Omental fat pad (tissue), 3 donors: ENCODE measurements at regions not wholly inside any gene's neighbourhood (a gene's known extent, or its start where the extent isn't known, plus 50 kb on each side); places are given as distances from the start of the nearest gene placed in this dataset.
"Not testable (repeated sequence)": the region's sequence is repeated elsewhere in the genome, so short reads cannot be mapped to it uniquely, and the experiment has no call there.

ENCODE experiments used
- ATAC-seq: fragments of 150-250 bp; one replicate; pipeline ENCODE4 v1.9.1; 2016; ENCODE audit warnings: mild to moderate bottlenecking, moderate library complexity; ENCODE audit not compliant: low FRiP score
- DNase-seq: peaks from one replicate; pipeline ENCODE4 v3.0.0-alpha.2; 2019; ENCODE audit warnings: low spot score
- CTCF ChIP-seq, 3 donors: fragments of 450-650 bp; IDR thresholded peaks; one replicate each; pipeline ENCODE4 v1.5.1; 2016 to 2017; ENCODE audit warnings: antibody characterized with exemption in 3 of 3, mild to moderate bottlenecking in 3 of 3, moderate library complexity in 2 of 3

- no peak for TF ChIP-seq CTCF (IDR thresholded peaks at IDR 0.05)
- DNase-seq: no peak
Observed at GRCh38 chr16:29237971-29238370, 168.5 kb downstream of the NPIPB11 start.

GRCh38 chr16:29237495-29237894, 169.0 kb downstream of the NPIPB11 start:
- not testable (repeated sequence) for DNase-seq, ATAC-seq

More at GRCh38 chr16:29237971-29238370, 168.5 kb downstream of the NPIPB11 start:
- ATAC-seq: no peak

GRCh38 chr16:29237023-29237422, 169.5 kb downstream of the NPIPB11 start:
- DNase-seq, ATAC-seq: not testable (repeated sequence)

- not testable (repeated sequence) for ATAC-seq, DNase-seq
Observed at GRCh38 chr16:29235836-29236370, 170.6 kb downstream of the NPIPB11 start.

GRCh38 chr16:29234536-29235275, 171.8 kb downstream of the NPIPB11 start:
- not testable (repeated sequence) for DNase-seq, ATAC-seq

- not testable (repeated sequence) for DNase-seq, ATAC-seq
Observed at GRCh38 chr16:29233705-29234404, 172.7 kb downstream of the NPIPB11 start.

- DNase-seq (no peak), ATAC-seq (no peak)
- no peak for TF ChIP-seq CTCF (IDR thresholded peaks at IDR 0.05)
Observed at GRCh38 chr16:29232811-29233704, 173.5 kb downstream of the NPIPB11 start.

- DNase-seq, ATAC-seq: not testable (repeated sequence)
Observed at GRCh38 chr16:29232160-29232705, 174.3 kb downstream of the NPIPB11 start.

GRCh38 chr16:29231244-29231643, 175.3 kb downstream of the NPIPB11 start:
- ATAC-seq (no peak), DNase-seq (no peak)
- TF ChIP-seq CTCF (IDR thresholded peaks at IDR 0.05): no peak
